Immature natural killer cell (primary cell): ENCODE measurements at regions not wholly inside any gene's neighbourhood (a gene's known extent, or its start where the extent isn't known, plus 50 kb on each side); places are given as distances from the start of the nearest gene placed in this dataset.

Source experiments
- DNase-seq, 3 donors: peaks; one replicate each; pipeline ENCODE4 v3.0.0; 2022; ENCODE audit warnings: mixed read lengths in 1 of 3
- H3K27ac Mint-ChIP-seq, 6 donors: one replicate each; pipeline ENCODE4 v1.8.0; 2020; ENCODE audit warnings: mixed read lengths in 6 of 6, mild to moderate bottlenecking in 5 of 6, inconsistent platforms in 4 of 6, moderate library complexity in 3 of 6
- H3K27me3 Mint-ChIP-seq, 3 donors: one replicate each; pipeline ENCODE4 v1.8.0; 2020 to 2021; ENCODE audit warnings: low read depth in 3 of 3, mild to moderate bottlenecking in 3 of 3, mixed read lengths in 3 of 3, moderate library complexity in 3 of 3, inconsistent platforms in 1 of 3
- H3K36me3 Mint-ChIP-seq, 3 donors: one replicate each; pipeline ENCODE4 v1.8.0; 2020; ENCODE audit warnings: mixed read lengths in 3 of 3, inconsistent platforms in 2 of 3, mild to moderate bottlenecking in 2 of 3
- H3K4me1 Mint-ChIP-seq, 2 donors: one replicate each; pipeline ENCODE4 v1.8.0; 2020; ENCODE audit warnings: inconsistent platforms in 2 of 2, mild to moderate bottlenecking in 2 of 2, mixed read lengths in 2 of 2, moderate library complexity in 1 of 2
- H3K4me3 Mint-ChIP-seq, 5 donors: one replicate each; pipeline ENCODE4 v1.8.0; 2020; ENCODE audit warnings: mild to moderate bottlenecking in 5 of 5, mixed read lengths in 5 of 5, inconsistent platforms in 3 of 5, moderate library complexity in 3 of 5
- H3K9me3 Mint-ChIP-seq, 6 donors: one replicate each; pipeline ENCODE4 v1.8.0; 2020; ENCODE audit warnings: mild to moderate bottlenecking in 6 of 6, mixed read lengths in 6 of 6, inconsistent platforms in 4 of 6, moderate library complexity in 3 of 6

DNA sequence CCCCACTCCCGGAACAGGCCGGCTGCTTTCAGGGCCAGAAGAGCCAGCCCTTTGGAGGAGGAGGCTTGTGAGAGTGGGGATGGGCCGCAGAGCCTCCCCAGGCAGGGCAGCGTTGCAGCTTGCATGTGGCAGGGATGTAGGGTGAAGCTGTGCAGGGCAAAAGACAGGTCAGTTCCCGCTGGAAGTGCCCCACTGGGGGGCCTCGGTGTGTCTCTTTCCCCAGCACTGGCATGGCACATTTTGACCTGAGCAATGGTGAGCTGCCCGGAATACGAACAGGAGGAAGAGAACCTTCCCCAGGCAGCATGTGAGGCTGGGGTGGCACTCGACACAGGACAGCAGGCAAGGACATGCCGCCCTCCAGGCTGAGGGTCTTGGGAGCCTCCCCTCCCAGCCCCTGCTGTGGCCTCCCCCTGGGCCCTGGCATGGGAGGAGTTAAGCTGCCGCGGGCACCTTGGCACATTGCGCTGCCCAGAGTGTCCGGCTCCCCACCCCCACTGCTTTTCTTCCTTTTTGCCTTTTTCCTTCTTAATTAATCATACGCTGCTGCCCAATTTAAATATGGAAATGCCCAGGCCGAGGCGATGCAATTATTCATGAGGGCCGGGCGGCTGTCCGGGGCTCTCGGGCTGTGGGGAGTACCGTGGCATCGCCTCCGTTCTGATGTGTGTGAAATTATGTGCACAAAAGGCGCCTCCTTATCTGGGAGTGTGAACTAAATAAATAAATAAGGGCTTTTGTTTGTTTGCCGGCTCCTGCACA, 76.0 kb upstream of the WNT7B start:
- Mint-ChIP-seq H3K36me3 (no peaks in the 10 kb centered on the region), H3K9me3 (no peaks in the 10 kb centered on the region), H3K4me3 (peak overlapping the region; percentile 86 to 93 (median 90)), H3K4me1 (peaks cover 81 to 88% of the 10 kb centered on the region in 2 donors), H3K27me3 (peaks cover 4 to 7% (median 7%) of the 10 kb centered on the region in 3 donors), H3K27ac (peak overlapping the region; percentile 81 to 97 (median 91))
- peak in 2 of 3 donors; percentile 32 to 33 for DNase-seq

DNA sequence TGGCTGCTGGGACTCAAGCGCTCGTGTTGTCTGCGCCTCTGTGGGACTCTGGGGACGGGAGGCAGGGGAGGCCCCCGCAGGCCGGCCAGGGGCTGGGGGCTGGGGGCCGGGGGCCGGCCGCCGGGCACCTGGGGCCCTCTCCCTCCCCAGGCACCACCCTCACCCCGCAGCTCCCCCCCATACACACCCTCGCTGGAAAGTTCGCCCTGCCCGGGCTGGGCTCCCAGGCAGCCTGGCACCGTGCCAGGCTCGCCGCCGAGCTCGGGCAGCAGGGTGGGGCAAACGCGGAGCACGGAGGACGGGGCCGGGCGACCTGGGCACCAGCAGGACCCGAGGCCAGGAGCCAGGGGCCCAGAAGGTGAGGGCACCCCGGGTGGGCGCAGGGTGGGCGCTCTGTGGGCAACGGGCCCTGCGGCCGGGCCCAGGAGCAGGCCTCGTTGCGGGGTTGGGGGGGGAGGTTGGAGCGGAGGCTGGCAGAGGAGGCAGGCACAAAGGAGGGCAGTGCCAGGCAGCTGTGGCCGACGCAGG, 76.7 kb upstream of the WNT7B start:
- DNase-seq = peak; percentile 59 to 67 (median 63)
- no peaks in the 10 kb centered on the region for H3K36me3 Mint-ChIP-seq
- peaks cover 4 to 7% (median 7%) of the 10 kb centered on the region in 3 donors for H3K27me3 Mint-ChIP-seq
- H3K4me1 Mint-ChIP-seq = peaks cover 80 to 88% of the 10 kb centered on the region in 2 donors
- peak overlapping the region; percentile 86 to 93 (median 90) for H3K4me3 Mint-ChIP-seq
- no peaks in the 10 kb centered on the region for H3K9me3 Mint-ChIP-seq
- H3K27ac Mint-ChIP-seq = peak overlapping the region; percentile 81 to 97 (median 90)

DNA sequence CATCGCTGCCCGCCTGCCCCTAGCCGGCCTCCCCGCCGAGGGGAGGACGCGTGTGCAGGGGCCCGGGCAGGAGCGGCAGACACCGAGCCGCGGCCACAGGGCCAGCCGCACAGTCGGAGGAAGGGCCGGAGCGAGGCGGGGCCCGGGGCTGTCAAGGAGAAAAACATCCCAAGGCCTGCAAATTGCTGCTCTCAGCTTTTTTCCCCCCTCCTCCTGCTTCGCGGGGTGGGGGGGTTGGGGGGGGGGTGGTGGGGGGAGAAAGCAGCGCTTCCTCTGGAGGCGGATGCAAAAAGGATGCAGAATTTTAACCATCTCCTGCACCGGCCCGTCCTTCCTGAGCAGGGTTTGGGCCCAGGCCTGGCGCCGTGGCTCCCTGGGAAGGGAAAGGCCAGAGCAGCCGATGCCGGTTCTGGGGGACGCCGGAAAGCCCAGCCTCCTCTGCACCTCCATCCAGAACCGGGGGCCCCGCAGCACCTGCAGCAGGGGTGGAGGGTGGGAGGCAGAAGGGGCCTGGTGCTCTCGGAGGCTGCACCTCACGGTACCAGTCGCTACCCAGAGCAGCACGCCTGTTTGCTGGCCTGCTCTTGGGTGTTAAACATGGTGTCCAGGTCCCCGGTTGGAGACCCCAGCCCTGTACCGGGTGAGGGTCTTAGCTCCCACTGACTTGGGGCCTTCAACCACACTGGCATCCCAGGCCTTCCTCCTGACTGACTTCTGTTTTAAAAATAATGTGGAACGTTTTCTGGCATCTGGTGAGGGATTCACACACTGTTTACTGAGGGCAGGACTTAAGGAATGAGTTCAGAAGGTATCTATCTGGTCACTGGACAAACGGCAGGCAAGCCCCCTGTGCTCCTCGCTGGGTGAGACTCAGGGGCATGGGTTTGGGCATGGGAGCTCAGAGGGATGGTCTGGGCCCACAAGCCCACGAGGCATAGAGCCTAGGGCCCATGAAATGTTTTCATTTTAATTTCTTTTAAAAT, 77.4 kb upstream of the WNT7B start:
- Mint-ChIP-seq H3K27ac (peak overlapping the region; percentile 74 to 96 (median 88)), H3K4me3 (peak overlapping the region; percentile 79 to 93 (median 90)), H3K4me1 (peaks cover 80 to 87% of the 10 kb centered on the region in 2 donors), H3K36me3 (no peaks in the 10 kb centered on the region), H3K27me3 (peaks cover 4 to 7% (median 7%) of the 10 kb centered on the region in 3 donors), H3K9me3 (no peaks in the 10 kb centered on the region)
- DNase-seq = peak; percentile 45 to 58 (median 51)

DNA sequence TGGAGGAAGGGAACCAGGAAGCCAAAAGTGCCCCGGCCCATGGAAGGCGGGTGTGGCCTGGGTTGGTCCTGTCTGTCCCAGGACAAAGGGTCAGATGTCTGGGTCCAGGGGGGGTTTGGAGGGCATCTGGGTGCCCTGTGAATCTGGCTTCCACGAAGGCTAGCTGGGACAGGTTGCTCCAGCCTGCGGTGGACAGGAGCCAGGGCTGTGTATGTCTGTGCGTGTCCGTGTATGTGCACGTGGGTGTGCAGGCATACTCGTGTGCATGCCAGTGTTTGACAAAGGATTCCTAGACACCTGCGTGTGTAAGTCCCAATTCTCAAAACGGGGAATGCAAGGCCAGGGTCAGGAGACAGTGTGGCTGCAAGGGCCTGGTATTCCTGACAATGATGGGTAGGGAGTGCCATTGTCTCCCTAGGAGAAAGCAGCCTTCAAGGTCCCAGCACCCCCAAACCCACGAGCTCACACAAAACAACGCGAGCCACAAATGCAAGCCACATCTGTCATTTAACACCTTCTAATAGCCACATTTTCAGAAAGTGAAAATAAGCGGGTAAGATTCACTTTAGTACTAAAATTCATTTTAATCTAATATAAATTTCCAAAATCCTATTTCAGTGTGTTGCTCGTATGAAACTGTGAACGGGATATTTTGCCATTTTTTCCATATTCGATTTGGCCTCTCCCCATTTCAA, 78.4 kb upstream of the WNT7B start:
- Mint-ChIP-seq H3K27me3 (peaks cover 3 to 7% (median 4%) of the 10 kb centered on the region in 3 donors), H3K4me3 (peak overlapping the region; percentile 79 to 93 (median 90)), H3K4me1 (peaks cover 73 to 84% of the 10 kb centered on the region in 2 donors), H3K9me3 (no peaks in the 10 kb centered on the region), H3K27ac (peak overlapping the region; percentile 74 to 96 (median 88)), H3K36me3 (no peaks in the 10 kb centered on the region)
- DNase-seq = peak; percentile 53 to 66 (median 59)

DNA sequence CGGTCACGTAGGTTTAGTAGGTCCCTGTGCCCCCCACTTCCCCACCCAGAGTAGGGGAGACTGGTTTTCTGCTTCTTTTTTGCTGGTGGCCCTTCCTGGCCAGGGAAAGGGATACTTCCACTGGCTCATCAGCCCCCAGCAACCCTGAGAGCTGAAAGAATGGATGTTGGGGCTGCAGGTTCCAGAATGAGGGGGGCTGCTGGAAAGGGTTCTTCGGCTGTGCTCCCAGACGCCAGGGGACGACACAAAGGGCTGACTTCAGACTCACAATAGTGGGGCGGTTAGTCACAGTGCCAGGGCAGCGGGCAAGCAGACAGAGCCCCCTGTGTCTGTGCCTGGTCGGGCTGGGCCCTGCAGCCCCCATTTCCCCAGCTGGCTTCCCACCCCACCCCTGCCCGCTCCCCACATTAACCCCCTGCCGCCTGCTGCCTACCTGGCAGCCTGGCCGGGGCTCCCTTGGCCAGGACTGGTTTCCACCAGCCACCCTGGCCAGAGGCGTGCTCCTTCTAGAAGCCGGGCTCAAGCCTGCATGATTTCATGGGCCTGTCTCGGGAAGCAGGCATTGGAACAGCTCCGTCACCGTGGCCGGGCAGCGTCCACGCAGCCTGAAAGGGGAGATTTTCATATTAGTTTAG, 79.1 kb upstream of the WNT7B start:
- Mint-ChIP-seq H3K27ac (peak overlapping the region in 5 of 6 donors; percentile 61 to 96 (median 80)), H3K9me3 (no peaks in the 10 kb centered on the region), H3K4me3 (peak overlapping the region in 4 of 5 donors; percentile 89 to 93 (median 91)), H3K36me3 (no peaks in the 10 kb centered on the region), H3K4me1 (peaks cover 66 to 84% of the 10 kb centered on the region in 2 donors), H3K27me3 (peaks cover 3 to 4% (median 4%) of the 10 kb centered on the region in 3 donors)
- no peak for DNase-seq

DNA sequence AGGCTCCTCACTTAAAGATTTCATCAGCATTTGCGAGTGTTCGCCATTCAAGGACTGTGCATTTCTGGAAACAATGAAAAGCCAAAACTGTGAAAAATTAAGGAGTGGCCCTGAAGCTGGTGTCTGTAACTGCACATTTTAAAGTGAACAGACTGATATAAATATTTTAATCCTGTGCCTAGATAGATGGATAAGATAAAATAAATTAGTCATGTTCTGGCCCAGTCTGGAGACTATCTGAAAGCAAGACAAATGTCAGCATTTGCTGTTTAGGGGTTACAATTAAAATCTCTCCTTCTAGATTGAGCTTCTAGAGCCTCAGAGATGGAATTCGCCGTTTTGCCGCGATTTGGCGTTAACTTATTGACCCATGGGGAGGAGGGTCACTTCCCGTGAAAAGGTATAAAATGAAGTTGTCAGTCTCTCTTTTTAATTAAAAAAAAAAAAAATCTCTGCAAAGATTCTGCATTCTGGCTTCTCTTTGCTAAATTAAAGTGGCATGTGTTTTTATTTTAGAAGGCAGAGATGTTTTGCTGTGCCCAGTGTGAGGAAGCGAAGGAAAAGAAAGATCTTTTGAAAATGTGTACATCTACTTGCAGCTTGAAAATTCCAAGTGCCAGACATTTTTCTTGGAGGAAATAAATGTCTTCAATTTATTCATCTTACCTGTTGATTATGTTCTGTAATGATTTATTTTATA, 79.7 kb upstream of the WNT7B start:
- Mint-ChIP-seq H3K36me3 (no peaks in the 10 kb centered on the region), H3K27ac (peak overlapping the region in 3 of 6 donors; percentile 40 to 80 (median 61)), H3K4me3 (peak overlapping the region in 2 of 5 donors; percentile 3 to 17), H3K27me3 (peaks cover 0 to 4% (median 3%) of the 10 kb centered on the region in 3 donors), H3K4me1 (peaks cover 59 to 77% of the 10 kb centered on the region in 2 donors), H3K9me3 (no peaks in the 10 kb centered on the region)
- no peak for DNase-seq

DNA sequence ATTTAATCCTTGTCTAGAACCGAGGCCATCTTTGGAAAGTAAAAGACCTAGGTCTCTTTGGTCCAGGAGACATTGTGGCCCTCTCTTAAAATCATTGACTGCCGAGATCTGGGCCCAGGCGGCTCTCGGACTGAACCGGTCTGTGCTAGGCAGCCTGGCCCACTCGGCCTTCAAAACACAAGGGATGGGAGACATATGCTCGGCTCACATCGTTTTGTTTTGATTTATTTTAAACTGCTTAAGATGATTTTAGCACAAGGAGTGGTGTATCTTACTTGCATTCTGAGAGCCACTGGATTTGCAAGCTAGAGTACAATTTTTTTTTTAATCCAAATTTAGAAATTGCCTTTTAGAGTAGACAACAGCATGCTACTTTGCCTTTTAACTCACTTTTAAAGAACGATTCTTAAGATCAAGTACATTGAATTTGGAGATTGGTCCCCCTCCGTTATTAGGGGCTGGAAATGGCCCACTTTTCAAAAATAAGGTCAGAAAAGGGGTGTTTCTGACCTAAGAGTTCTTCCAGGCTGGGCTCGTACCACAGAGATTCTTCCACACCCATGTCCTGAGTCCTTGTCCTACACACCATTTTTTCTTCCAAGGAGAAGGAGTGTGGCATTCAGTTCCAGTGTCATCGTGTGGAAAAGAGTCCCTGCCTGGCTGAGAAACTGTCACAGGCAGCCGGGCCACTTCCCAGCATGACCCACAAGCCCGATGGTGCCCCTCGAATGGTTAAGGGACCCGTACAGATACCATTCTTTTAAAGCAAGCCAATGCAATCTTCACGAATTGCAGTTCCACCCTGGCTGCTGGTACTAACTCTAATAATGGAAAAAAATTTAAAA, 80.5 kb upstream of the WNT7B start:
- peak overlapping the region; percentile 76 to 94 (median 90) for H3K27ac Mint-ChIP-seq
- peaks cover 55 to 74% of the 10 kb centered on the region in 2 donors for H3K4me1 Mint-ChIP-seq
- H3K36me3 Mint-ChIP-seq = peaks cover 1 to 4% (median 3%) of the 10 kb centered on the region in 3 donors
- no peak for DNase-seq
- peaks cover 0 to 4% (median 3%) of the 10 kb centered on the region in 3 donors for H3K27me3 Mint-ChIP-seq
- H3K4me3 Mint-ChIP-seq = peak overlapping the region in 4 of 5 donors; percentile 66 to 73 (median 70)
- no peaks in the 10 kb centered on the region for H3K9me3 Mint-ChIP-seq

DNA sequence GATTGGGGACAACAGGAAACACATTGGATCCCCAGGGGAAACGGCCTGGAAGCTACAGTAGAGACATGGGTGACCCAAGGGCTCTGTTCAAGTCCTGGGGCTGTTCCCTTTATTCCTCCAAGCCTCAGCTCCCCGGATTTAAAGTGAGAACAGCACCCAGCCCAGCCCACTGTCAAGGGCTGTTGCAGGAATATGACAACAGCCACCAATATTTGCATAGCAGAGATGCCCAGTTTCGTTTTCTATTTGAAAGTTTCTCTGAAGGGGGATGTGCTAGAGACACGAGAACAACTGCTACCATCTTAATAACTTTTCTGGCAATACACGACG, 81.1 kb upstream of the WNT7B start:
- DNase-seq = peak; percentile 38 to 60 (median 52)
- H3K4me1 Mint-ChIP-seq = peaks cover 55 to 74% of the 10 kb centered on the region in 2 donors
- peaks cover 3 to 9% (median 5%) of the 10 kb centered on the region in 3 donors for H3K36me3 Mint-ChIP-seq
- H3K27ac Mint-ChIP-seq = peak overlapping the region; percentile 76 to 94 (median 90)
- H3K9me3 Mint-ChIP-seq = no peaks in the 10 kb centered on the region
- peak overlapping the region; percentile 66 to 73 (median 68) for H3K4me3 Mint-ChIP-seq
- peaks cover 0 to 8% (median 2%) of the 10 kb centered on the region in 3 donors for H3K27me3 Mint-ChIP-seq

DNA sequence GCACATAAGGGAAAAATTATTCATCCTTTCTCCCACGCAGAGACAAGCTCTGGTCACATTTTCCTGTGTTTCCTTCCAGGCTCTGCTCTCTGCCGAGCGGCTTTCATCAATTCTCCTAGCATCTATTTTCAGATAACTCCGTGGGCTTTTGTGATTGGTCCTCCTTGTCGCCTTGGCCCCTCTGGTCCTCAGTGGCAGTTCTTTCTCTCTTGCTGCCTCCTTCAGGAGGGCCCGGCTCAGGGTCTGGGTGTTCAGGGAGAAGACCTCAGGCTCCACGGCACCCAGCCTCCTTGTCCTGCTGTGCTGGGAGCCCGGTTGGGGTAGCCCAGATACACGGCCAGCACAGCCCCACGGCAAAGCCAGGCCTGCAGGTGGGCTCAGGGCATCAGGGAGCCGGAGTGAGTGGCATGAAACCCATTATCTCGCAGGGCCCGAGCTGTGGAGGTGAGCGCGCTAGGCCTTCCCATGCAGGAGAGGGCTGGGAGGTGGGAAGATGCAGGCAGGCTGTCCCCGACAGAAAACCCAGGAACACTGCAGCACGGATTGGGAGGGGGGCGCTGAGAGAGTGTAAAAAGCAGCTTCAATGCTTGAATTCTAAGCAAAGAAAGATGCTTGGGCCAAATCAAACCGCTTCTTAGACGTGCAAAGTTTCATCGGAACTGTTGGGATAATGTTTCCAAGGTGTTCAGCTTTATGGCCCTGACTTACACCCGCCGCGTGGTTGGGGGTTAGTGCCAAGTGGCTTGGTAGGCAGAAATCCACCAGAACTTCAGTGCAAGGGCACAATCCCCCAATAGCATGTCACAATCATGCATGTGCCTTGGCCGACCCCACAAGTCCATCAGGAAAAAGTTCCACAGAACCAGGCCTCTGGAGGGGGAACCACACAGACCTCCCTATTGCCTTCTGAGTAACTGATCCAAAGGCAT, 81.9 kb upstream of the WNT7B start:
- Mint-ChIP-seq H3K4me1 (peaks cover 54 to 78% of the 10 kb centered on the region in 2 donors), H3K27me3 (peaks cover 0 to 8% (median 0%) of the 10 kb centered on the region in 3 donors), H3K36me3 (peaks cover 3 to 9% (median 5%) of the 10 kb centered on the region in 3 donors)

DNA sequence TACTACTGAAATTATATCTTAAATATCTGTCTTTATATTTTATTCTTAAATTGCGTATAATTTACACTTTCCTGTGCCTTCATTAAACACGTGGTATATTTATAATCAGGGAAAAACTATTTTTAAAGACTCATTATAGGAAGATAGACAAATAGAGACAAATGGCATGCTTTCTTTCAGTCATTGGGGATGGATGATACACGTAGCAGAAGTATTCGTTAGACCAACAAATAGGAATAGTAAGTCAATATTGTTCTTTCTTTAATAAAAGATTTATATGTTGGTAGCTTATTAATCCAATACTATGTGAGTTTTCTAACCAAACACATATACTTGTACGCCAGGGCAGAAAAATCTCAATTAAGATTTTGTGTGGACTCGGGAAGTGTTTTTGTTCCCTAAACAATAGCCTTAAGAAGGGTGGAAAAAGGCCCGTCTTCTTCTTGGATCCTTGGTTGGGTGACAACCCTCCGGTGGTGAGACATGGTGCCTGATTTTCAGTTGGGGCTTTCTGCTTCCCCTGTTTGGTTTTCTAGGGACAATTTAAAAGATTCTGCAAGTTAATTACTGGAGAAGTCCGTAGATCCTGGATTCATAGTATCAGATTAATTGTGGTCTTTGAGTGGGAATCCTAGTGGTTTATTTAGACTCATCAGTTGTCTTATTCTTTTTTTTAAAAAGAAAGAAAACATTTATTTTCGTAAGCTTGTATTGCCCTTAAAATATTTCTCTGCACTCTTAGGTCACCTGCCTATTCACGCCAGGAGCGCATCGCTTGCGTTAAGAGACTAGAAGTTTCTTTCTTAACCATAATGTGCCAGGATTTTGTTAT, 83.5 kb upstream of the WNT7B start:
- Mint-ChIP-seq H3K4me3 (no peak overlapping the region), H3K9me3 (no peaks in the 10 kb centered on the region), H3K27ac (no peak overlapping the region), H3K4me1 (peaks cover 49 to 80% of the 10 kb centered on the region in 2 donors), H3K36me3 (peaks cover 3 to 9% (median 5%) of the 10 kb centered on the region in 3 donors), H3K27me3 (peaks cover 0 to 7% (median 0%) of the 10 kb centered on the region in 3 donors)
- DNase-seq = no peak

More for the DNA sequence above, 81.9 kb upstream of the WNT7B start:
- Mint-ChIP-seq H3K9me3 (no peaks in the 10 kb centered on the region), H3K27ac (peak overlapping the region; percentile 76 to 94 (median 88)), H3K4me3 (no peak overlapping the region)
- DNase-seq = no peak
